NCI-H82 treated with DMSO at 0.1 percent for 48 hours (cell line): ENCODE measurements at regions not wholly inside any gene's neighbourhood (a gene's known extent, or its start where the extent isn't known, plus 50 kb on each side); places are given as distances from the start of the nearest gene placed in this dataset.
"Not testable (repeated sequence)": the region's sequence is repeated elsewhere in the genome, so short reads cannot be mapped to it uniquely, and the experiment has no call there.

Experiments used
- DNase-seq: peaks from one replicate; lab custom pipeline; 2025; ENCODE audit not compliant: unreplicated experiment; lab: John Stamatoyannopoulos, UW

DNA sequence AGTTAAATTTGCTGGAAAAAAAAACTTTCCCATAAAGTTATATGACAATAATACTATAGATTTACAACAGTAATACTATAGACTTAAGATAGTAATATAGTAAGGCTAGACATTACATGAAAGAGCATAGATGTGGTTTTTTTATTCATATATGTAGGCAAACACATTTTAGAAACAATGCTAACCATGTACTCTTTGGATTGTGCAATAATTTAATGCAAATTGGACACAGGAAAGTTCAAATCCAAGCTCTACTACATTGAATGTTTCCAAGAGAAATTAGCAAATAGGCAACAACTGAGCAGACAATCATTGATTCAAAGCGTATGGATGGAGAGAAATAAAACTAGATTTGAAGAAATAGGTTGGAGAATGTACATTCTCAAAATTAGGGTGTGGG lies 469.2 kb downstream of the CNTN3 start:
- no peak for DNase-seq

DNA sequence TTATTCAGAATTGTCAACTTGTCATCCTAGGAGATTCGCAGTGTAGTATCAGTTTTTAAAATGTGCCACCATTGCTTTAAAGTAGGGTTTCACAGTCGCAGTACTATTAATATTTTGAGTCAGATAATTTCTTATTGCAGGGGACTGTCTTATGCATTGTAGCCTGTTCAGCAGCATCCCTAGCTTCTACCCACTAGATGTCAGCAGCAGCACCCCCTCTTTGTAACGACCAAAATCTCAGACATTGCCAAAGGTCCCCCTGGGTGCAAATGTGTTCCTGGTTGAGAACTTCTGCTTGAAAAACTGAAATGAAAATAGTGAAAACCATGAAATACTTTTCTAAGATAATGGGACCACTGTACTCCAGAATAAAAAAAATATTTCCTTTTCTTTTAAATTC lies 474.8 kb downstream of the CNTN3 start:
- DNase-seq = peak; percentile 1

DNA sequence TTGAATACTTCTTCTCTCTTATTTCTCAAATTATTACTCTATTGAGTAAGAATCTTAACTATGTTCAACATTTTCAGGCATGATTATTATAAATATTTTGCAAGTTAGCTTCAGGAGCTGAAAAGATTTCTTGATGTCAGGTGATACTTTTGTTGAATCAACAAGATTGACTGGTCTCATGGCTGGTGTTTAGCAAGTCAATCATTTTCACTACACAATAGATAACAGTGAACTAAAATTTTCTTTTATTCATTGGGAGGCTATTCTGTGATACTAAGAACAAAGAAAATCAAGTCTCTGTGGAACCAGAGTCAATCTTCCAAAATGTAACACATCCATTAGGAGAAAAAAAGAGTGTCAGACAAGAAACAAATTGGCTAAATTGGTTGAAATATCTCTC lies 476.7 kb downstream of the CNTN3 start:
- DNase-seq = no peak

GRCh38 chr3:74135808-74136207 lies 478.7 kb downstream of the CNTN3 start:
- DNase-seq = no peak

DNA sequence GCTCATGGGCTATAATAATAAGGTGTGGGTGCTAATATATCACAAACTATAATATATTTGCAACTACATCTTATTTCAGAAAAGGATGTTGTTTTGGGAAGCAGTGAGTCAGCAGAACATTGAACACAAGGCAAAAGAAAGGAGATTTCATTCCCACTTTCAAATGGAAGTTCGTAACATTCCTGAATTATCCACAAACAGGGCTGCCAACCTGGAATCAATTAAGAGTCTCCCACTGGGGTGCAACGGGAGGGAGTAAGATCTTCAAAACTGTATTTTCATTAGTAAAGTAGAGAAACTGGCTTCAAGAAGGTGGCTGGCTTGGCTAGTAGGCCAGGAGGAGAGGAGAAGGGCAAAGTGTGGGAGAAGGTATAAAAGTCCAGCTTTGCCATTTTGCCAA lies 479.6 kb downstream of the CNTN3 start:
- no peak for DNase-seq

DNA sequence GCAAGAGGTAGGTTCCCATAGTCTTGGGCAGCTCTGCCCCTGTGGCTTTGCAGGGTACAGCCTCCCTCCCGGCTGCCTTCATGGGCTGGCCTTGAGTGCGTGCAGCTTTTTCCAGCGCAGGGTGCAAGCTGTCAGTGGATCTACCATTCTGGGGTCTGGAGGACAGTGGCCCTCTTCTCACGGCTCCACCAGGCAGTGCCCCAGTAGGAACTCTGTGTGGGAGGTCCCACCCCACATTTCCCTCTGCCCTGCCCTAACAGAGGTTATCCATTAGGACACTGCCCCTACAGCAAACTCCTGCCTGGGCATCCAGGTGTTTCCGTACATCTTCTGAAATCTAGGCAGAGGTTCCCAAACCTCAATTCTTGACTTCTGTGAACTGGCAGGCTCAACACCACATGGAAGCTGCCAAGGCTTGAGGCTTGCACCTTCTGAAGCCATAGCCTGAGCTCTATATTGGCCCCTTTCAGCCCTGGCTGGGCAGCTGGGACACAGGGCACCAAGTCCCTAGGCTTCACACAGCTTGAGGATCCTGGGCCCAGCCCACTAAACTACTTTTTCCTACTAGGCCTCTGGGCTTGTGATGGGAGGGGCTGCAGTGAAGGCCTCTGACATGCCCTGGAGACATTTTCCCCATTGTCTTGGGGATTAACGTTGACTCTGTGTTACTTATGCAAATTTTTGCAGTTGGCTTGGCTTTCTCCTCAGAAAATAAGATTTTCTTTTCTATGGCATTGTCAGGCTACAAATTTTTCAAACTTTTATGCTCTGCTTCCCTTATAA lies 482.7 kb downstream of the CNTN3 start:
- not testable (repeated sequence) for DNase-seq

DNA sequence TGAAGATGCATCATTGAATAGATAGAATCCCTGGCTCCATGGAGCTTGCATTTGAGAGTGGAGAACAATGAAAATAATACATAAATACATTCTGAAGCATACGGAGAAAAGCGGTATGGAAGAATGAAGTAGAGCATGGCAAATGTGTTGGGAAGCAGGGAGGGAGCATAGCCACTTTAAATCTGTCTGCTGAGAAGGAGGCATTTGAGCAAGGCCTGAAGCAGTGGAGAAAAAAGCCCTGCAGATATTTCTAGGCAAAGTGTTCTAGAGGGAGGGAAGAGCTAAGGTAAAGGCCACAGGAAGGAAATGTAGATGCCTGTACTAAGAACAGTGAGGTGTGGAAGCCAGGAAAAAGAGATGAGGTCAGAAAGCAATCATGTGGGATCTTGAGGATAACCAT lies 484.8 kb downstream of the CNTN3 start:
- DNase-seq = no peak

DNA sequence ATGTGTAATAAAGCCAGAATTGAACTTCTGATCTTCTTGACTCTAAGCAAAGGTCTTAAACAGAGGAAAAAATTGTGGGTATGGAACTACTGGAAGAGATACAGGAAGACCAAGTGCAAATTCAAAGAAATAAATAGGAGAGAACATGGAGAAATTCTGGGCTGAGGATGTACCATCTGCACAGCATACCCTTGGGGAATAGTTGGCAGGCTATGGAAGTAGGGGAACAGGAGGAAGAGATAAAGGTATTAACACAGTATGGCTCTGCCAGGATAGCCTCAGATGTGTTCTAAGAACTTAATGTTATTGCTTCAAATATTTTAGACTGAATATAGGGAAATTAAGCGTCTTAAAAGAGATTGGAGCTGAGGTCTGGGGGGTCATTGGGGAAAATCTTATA lies 485.4 kb downstream of the CNTN3 start:
- no peak for DNase-seq

- no peak for DNase-seq
Measured at GRCh38 chr3:74127256-74127655, 487.2 kb downstream of the CNTN3 start.

DNA sequence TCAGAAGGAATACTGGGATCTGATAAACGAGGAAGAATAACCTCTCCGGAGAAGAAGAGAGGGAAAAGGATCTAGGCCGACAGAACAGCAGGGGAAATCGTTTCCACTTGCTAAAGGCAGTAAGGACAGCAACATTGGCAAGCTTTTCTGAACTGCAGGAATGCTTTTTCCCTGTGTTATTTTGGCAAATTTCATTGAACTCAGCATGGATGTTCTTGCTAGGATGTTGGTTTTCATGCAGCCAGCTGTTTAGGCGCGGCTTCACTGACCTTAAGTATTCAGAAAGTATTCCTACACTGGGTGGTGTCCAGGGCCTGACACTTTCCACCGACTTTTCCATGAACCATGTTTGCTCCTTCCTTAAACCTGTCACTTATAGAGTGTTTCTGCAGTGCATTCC lies 489.7 kb downstream of the CNTN3 start:
- no peak for DNase-seq

DNA sequence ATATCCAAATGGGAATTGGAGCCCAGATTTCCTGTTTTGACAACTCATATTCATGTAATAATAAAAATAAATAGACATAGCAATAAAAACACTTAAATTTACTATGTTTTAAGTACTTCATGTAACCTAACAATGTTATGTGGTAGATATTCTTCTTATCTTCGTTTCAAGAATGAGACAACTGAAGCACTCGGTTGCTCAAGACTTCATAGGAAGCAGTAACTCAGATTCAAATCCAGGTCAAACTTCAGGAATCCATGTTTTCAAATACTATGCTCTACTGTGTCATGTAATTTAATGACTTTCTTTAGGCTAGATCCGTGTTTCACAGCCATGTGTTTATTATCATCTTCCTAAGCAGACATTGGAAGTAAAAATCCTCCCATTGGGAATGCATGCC lies 492.2 kb downstream of the CNTN3 start:
- DNase-seq = no peak

- no peak for DNase-seq
Measured at GRCh38 chr3:74121761-74122160, 492.7 kb downstream of the CNTN3 start.

- no peak for DNase-seq
Measured at GRCh38 chr3:74119221-74119620, 494.5 kb upstream of the PDZRN3 start.

DNA sequence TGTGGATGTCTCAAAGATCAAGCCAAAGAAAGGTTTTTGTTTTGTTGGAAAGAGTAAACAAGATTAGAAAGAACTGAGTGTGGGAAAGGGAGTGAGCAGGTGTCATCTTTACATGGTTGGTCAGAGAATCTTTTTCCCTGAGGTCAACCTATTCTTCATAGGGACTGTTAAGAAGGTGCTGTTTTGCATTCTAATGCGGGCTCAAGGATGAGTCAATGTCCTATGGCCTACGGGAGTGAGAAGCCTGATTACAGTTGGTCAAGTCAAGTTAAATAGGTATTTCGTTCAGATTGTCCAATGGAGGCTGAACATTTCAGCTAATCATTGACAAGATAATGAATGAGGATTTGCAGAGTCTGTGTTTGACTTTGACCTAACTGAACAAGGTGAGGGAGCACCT lies 491.2 kb upstream of the PDZRN3 start:
- no peak for DNase-seq

DNA sequence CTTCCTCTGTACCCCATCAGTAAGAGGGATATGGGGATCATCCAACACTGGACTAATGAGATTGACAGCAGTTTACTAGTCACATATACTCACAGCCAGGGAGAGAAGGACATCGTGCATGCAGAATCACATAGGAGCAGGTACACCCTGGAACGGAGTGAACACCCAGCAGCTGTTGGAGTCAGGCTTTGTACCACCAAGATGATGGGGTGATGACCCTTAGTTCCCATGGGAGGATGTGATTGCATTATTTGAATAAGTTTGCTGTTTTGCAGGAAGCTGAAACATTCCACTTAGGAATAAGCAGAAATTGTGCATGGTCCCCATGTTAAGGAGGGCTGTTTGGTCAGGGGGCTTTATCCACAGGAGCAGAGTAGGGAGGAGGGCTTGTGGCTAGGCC lies 482.7 kb upstream of the PDZRN3 start:
- no peak for DNase-seq

DNA sequence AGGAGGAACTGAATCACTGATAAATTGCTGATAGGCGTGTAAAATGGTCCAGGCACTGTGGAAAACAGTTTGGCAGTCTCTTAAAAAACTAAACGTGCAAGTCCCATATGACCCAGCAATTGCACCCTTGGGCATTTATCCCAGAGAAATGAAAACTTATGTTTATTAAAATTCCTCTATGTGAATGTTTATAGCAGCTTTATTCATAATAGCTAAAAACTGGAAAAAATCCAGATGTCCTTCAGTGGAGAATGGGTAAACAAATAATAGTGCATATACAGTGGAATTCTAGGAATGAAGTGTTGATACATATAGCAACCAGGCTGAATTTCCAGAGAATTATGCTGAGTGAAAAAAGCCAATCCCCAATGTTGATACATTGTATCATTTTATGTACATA lies 482.2 kb upstream of the PDZRN3 start:
- no peak for DNase-seq

- DNase-seq = no peak
Measured at GRCh38 chr3:74091204-74091603, 466.5 kb upstream of the PDZRN3 start.

GRCh38 chr3:74089814-74090213 lies 465.1 kb upstream of the PDZRN3 start:
- no peak for DNase-seq

- no peak for DNase-seq
Measured at GRCh38 chr3:74080056-74080461, 455.3 kb upstream of the PDZRN3 start.

DNA sequence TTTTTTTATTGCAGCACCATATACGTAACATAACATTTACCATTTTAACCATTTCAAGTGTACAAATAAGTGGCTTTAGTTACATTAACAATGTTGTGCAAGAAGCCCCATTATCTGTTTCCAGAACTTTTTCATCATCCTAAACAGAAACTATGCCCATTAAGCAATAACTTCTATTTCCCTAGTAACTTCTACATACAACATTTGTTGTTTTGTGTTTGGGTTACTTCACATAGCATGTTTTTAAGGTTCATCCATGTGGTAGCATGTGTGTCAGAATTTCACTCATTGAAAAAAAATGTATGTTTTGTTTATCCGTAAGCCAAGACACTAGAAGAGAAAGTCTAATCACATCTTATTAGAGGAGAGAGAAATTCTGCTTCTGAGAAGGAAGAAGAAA lies 450.5 kb upstream of the PDZRN3 start:
- no peak for DNase-seq

DNA sequence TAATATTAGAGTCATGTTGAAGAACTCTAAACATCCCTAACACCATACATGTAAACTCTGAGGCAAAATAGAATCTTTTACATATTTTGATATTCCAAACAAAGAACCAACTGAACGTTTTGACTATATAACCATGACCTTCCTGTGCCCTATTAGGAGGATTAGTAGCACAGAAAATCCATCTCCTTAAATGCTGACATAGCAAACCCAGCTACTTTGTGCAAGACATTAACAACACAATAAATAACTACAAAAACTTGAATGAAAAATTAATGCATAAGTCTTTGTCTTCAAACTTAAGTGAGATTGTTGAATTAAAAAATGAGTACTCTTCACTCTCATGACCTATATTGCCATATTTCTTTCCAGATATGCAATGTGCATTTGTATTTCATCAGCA lies 450.0 kb upstream of the PDZRN3 start:
- DNase-seq = no peak

GRCh38 chr3:74067296-74067695 lies 442.6 kb upstream of the PDZRN3 start:
- no peak for DNase-seq

GRCh38 chr3:74066456-74066855 lies 441.7 kb upstream of the PDZRN3 start:
- DNase-seq = no peak
